Fibroblast of pulmonary artery (primary cell): ENCODE measurements at regions not wholly inside any gene's neighbourhood (a gene's known extent, or its start where the extent isn't known, plus 50 kb on each side); places are given as distances from the start of the nearest gene placed in this dataset.

Source experiments
- DNase-seq: peaks from one replicate; pipeline ENCODE4 v3.0.0-alpha.2; 2010; ENCODE audit warnings: low read depth
- H3K4me3 ChIP-seq: replicated peaks from 2 replicates; pipeline ENCODE4 v1.5.1; 2011; ENCODE audit warnings: low read depth, mild to moderate bottlenecking, control low read depth, low read length, moderate library complexity
- CTCF ChIP-seq: IDR thresholded peaks from 2 replicates; pipeline ENCODE4 v1.5.1; 2011; ENCODE audit warnings: mild to moderate bottlenecking, control low read depth, low read length, inconsistent platforms; ENCODE audit errors: missing control alignments

- DNase-seq: no peak
- no peak overlapping the region for H3K4me3 ChIP-seq
- no peak for TF ChIP-seq CTCF
These were observed 252.8 kb upstream of the CDH4 start for GRCh38 chr20:60999250-60999649.

- DNase-seq: no peak
- no peak for TF ChIP-seq CTCF
- no peak overlapping the region for H3K4me3 ChIP-seq
These were observed 250.0 kb upstream of the CDH4 start for GRCh38 chr20:61002090-61002489.

- no peak for DNase-seq
- TF ChIP-seq CTCF: no peak
These were observed 237.6 kb upstream of the CDH4 start for GRCh38 chr20:61014491-61014890.

GRCh38 chr20:61015602-61016001 lies 236.5 kb upstream of the CDH4 start:
- TF ChIP-seq CTCF: no peak
- H3K4me3 ChIP-seq: no peak overlapping the region

More at GRCh38 chr20:61014491-61014890, 237.6 kb upstream of the CDH4 start:
- no peak overlapping the region for H3K4me3 ChIP-seq

GRCh38 chr20:61019322-61019721 lies 232.7 kb upstream of the CDH4 start:
- TF ChIP-seq CTCF: no peak

More at GRCh38 chr20:61015602-61016001, 236.5 kb upstream of the CDH4 start:
- DNase-seq: no peak

GRCh38 chr20:61023612-61024011 lies 228.4 kb upstream of the CDH4 start:
- no peak for TF ChIP-seq CTCF
- DNase-seq: no peak
- no peak overlapping the region for H3K4me3 ChIP-seq

More at GRCh38 chr20:61019322-61019721, 232.7 kb upstream of the CDH4 start:
- no peak overlapping the region for H3K4me3 ChIP-seq
- DNase-seq: no peak

- TF ChIP-seq CTCF: no peak
These were observed 227.7 kb upstream of the CDH4 start for GRCh38 chr20:61024390-61024789.

More at GRCh38 chr20:61024390-61024789, 227.7 kb upstream of the CDH4 start:
- DNase-seq: no peak
- H3K4me3 ChIP-seq: no peak overlapping the region
